GM12892 (cell line): ENCODE measurements at regions not wholly inside any gene's neighbourhood (a gene's known extent, or its start where the extent isn't known, plus 50 kb on each side); places are given as distances from the start of the nearest gene placed in this dataset.

Experiments used
- POLR2A ChIP-seq: IDR thresholded peaks from 2 replicates; pipeline ENCODE4 v1.6.1; 2011; ENCODE audit warnings: low read depth, low read length, control low read depth
- TAF1 ChIP-seq: IDR thresholded peaks from 2 replicates; pipeline ENCODE4 v1.6.1; 2011; ENCODE audit warnings: low read depth, mild to moderate bottlenecking, control low read depth, low read length, borderline replicate concordance

DNA sequence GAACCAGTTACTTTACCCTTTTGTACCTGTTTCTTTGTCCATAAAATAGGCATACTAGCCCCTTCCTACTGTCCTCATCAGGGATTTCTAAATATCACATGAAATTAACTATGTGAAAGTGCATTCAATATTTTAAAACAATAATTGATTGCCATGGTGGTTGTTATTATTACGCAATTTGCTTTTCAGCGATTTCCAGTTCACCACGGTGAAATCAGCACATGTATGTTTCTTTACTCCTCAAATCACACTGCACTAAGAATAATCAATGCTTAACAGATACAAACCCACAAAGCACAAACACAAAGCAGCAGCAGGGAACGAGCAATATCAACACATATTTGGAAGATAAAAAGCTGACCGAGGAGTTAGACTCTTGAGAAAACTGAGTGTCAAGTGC, 371.3 kb upstream of the NOCT start:
- TF ChIP-seq TAF1: no peak
- TF ChIP-seq POLR2A: no peak
